ENCODE measurements at regions not wholly inside any gene's neighbourhood (a gene's known extent, or its start where the extent isn't known, plus 50 kb on each side); places are given as distances from the start of the nearest gene placed in this dataset.

DNA sequence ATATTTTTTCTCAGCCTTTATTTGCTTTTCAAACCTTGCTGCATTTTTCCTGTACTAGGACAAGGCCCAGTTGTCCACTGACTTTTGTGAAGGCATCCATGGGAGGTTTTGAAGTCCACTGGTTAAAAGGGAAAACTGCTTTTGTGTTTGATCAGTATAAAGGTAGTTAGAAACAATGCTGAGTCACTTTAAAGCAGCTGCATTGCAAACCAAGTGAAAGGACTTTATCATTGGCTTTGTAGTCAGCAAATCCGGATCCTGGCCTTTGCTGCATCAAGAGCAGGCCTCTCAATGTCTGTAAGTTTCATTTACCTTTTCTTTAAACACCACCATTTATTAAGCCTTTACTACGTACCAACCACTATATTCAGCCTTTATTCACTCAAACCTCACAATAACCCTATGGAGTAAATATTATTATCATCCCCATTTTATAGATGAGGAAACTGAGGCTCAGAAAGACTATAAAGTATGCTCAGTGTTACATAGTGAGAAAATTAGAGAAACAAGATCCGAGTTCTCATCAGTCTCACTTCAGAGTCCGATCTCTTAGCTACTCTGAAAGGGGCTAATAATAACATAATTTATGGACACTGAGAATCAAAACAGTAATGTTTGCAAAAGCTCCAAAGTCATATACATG, 60.6 kb upstream of the HSD17B12 start:
- DNase-seq (ENCODE audit: low spot score), result no peak
- Mint-ChIP-seq H3K4me1 (ENCODE audit: low read depth) (no peaks in the 10 kb centered on the region), H3K27me3 (ENCODE audit: low read depth) (peaks cover 8% of the 10 kb centered on the region), H3K27ac (no peak overlapping the region), H3K4me3 (no peak overlapping the region), H3K36me3 (ENCODE audit: low read depth) (no peaks in the 10 kb centered on the region), H3K9me3 (peaks cover 8% of the 10 kb centered on the region)

DNA sequence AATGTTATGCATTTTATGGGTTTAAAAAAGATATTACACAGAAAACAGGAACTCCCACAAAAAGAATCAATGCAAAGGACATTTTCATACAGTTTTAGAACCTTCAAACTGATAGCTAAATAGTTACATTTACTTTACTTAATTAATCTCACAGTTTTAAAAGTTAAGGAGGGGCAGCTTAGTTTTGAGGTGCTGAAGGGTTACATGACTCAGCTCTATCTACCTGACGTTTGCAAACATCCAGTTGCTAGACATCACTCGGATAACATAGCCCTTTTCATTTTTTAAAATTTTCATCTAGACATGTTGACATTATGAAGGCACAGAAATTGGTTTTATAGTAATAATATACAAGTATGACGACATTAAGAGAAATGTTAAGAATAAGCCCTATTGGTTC, 53.7 kb upstream of the HSD17B12 start:
- Mint-ChIP-seq H3K27me3 (ENCODE audit: low read depth) (peaks cover 28% of the 10 kb centered on the region), H3K4me1 (ENCODE audit: low read depth) (no peaks in the 10 kb centered on the region), H3K4me3 (no peak overlapping the region), H3K36me3 (ENCODE audit: low read depth) (no peaks in the 10 kb centered on the region), H3K27ac (no peak overlapping the region), H3K9me3 (no peaks in the 10 kb centered on the region)
- no peak for DNase-seq (ENCODE audit: low spot score)

Measured in T-helper 2 cell treated with Interferon-gamma antibody and Interleukin-4, amounts not matched to agents 5 μg/mL and 100 μg/mL, for 36 hours (primary cell).